Loucy (cell line): ENCODE measurements at regions not wholly inside any gene's neighbourhood (a gene's known extent, or its start where the extent isn't known, plus 50 kb on each side); places are given as distances from the start of the nearest gene placed in this dataset.

Experiments used
- EZH2phosphoT487 ChIP-seq: fragments of 200-600 bp; IDR thresholded peaks from 2 replicates; pipeline ENCODE4 v1.6.1; 2018; ENCODE audit warnings: antibody characterized with exemption, mild to moderate bottlenecking, moderate library complexity, borderline replicate concordance
- TF ChIP-seq, protein P1 (sequence below): fragments of 200-600 bp; sonication (generic); conservative IDR thresholded peaks from 2 replicates; pipeline ENCODE4 v1.5.1; 2014; ENCODE audit warnings: mild to moderate bottlenecking, antibody characterized with exemption, low read length

DNA sequence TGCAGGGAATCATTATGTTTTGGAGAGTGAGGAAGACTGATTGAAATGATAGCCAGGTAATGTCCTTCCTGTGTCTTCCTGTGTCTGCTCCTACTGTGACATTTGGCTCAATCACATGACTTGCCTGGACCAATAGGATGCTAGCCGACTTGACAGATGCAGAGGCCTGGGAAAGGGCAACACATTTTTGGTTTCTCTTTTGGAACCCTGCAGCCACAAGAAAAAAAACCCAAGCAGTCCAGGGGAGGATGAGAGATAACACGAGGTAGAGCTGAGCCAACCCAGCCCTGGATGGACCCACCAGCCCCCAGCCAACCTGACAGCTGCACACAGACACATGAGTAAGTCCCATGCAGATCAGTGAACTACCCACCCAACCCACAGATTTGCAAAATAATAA lies 256.1 kb upstream of the SMARCA2 start:
- TF ChIP-seq, protein P1, sequence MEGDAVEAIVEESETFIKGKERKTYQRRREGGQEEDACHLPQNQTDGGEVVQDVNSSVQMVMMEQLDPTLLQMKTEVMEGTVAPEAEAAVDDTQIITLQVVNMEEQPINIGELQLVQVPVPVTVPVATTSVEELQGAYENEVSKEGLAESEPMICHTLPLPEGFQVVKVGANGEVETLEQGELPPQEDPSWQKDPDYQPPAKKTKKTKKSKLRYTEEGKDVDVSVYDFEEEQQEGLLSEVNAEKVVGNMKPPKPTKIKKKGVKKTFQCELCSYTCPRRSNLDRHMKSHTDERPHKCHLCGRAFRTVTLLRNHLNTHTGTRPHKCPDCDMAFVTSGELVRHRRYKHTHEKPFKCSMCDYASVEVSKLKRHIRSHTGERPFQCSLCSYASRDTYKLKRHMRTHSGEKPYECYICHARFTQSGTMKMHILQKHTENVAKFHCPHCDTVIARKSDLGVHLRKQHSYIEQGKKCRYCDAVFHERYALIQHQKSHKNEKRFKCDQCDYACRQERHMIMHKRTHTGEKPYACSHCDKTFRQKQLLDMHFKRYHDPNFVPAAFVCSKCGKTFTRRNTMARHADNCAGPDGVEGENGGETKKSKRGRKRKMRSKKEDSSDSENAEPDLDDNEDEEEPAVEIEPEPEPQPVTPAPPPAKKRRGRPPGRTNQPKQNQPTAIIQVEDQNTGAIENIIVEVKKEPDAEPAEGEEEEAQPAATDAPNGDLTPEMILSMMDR = no peak
- TF ChIP-seq EZH2phosphoT487 = no peak
